Stimulated activated naive B cell treated with anti-CD40 and anti-IgM and Interleukin-4, amounts not matched to agents 10 μg/mL and 1 μg/mL and 100 μg/mL, for 72 hours (primary cell): ENCODE measurements at regions not wholly inside any gene's neighbourhood (a gene's known extent, or its start where the extent isn't known, plus 50 kb on each side); places are given as distances from the start of the nearest gene placed in this dataset.

Source experiments
- ATAC-seq, 2 donors: fragments of 150-1000 bp; cut with Tn5 transposase; replicated peaks; 2 replicates each; pipeline ENCODE4 v1.10.0; 2021; ENCODE audit warnings: moderate library complexity in 1 of 2
- DNase-seq: peaks from one replicate; pipeline ENCODE4 v3.0.0; 2021
- H3K27ac Mint-ChIP-seq: one replicate; pipeline ENCODE4 v1.8.0; 2022; ENCODE audit warnings: mild to moderate bottlenecking, mixed read lengths
- H3K27me3 Mint-ChIP-seq, 2 donors: one replicate each; pipeline ENCODE4 v1.8.0; 2022; ENCODE audit warnings: mixed read lengths in 2 of 2
- H3K36me3 Mint-ChIP-seq, 2 donors: one replicate each; pipeline ENCODE4 v1.8.0; 2022; ENCODE audit warnings: mixed read lengths in 2 of 2, mild to moderate bottlenecking in 1 of 2
- H3K4me1 Mint-ChIP-seq, 2 donors: one replicate each; pipeline ENCODE4 v1.8.0; 2022; ENCODE audit warnings: mixed read lengths in 2 of 2, mild to moderate bottlenecking in 1 of 2
- H3K4me3 Mint-ChIP-seq, 2 donors: one replicate each; pipeline ENCODE4 v1.8.0; 2022; ENCODE audit warnings: mild to moderate bottlenecking in 2 of 2, mixed read lengths in 2 of 2, moderate library complexity in 1 of 2
- H3K9me3 Mint-ChIP-seq, 2 donors: one replicate each; pipeline ENCODE4 v1.8.0; 2022; ENCODE audit warnings: mixed read lengths in 2 of 2, mild to moderate bottlenecking in 1 of 2

- DNase-seq (no peak), ATAC-seq (no peak)
- no peak overlapping the region for H3K27ac Mint-ChIP-seq
- H3K27me3 Mint-ChIP-seq, result no peaks in the 10 kb centered on the region
- peaks cover 0 to 4% of the 10 kb centered on the region in 2 donors for H3K9me3 Mint-ChIP-seq
- no peak overlapping the region for H3K4me3 Mint-ChIP-seq
- H3K4me1 Mint-ChIP-seq, result no peaks in the 10 kb centered on the region
- H3K36me3 Mint-ChIP-seq, result no peaks in the 10 kb centered on the region
Observed at GRCh38 chr3:22621205-22621809, 581.8 kb upstream of the UBE2E2 start.

- DNase-seq (no peak), ATAC-seq (no peak)
- Mint-ChIP-seq H3K27me3 (peaks cover 0 to 8% of the 10 kb centered on the region in 2 donors), H3K4me1 (no peaks in the 10 kb centered on the region), H3K4me3 (no peak overlapping the region), H3K9me3 (peaks cover 7 to 10% of the 10 kb centered on the region in 2 donors), H3K36me3 (no peaks in the 10 kb centered on the region), H3K27ac (no peak overlapping the region)
Observed at GRCh38 chr3:22627993-22628499, 575.1 kb upstream of the UBE2E2 start.

- H3K36me3 Mint-ChIP-seq, result no peaks in the 10 kb centered on the region
- peaks cover 0 to 1% of the 10 kb centered on the region in 2 donors for H3K27me3 Mint-ChIP-seq
- no peak overlapping the region for H3K4me3 Mint-ChIP-seq
- peaks cover 0 to 5% of the 10 kb centered on the region in 2 donors for H3K9me3 Mint-ChIP-seq
- DNase-seq (no peak), ATAC-seq (no peak)
- H3K4me1 Mint-ChIP-seq, result no peaks in the 10 kb centered on the region
- no peak overlapping the region for H3K27ac Mint-ChIP-seq
Observed at GRCh38 chr3:22632536-22632935, 570.6 kb upstream of the UBE2E2 start.

GRCh38 chr3:22634433-22634832 lies 568.7 kb upstream of the UBE2E2 start:
- Mint-ChIP-seq H3K27ac (no peak overlapping the region), H3K36me3 (no peaks in the 10 kb centered on the region), H3K4me1 (no peaks in the 10 kb centered on the region), H3K27me3 (no peaks in the 10 kb centered on the region), H3K9me3 (peaks cover 5 to 10% of the 10 kb centered on the region in 2 donors), H3K4me3 (no peak overlapping the region)
- DNase-seq (no peak), ATAC-seq (no peak)

- DNase-seq, result no peak
- no peaks in the 10 kb centered on the region for H3K4me1 Mint-ChIP-seq
- no peaks in the 10 kb centered on the region for H3K9me3 Mint-ChIP-seq
- H3K27ac Mint-ChIP-seq, result no peak overlapping the region
- H3K36me3 Mint-ChIP-seq, result no peaks in the 10 kb centered on the region
- ATAC-seq, result no peak
- no peak overlapping the region for H3K4me3 Mint-ChIP-seq
- H3K27me3 Mint-ChIP-seq, result peaks cover 4 to 12% of the 10 kb centered on the region in 2 donors
Observed at GRCh38 chr3:22659651-22660475, 543.3 kb upstream of the UBE2E2 start.

- Mint-ChIP-seq H3K27me3 (peaks cover 4 to 12% of the 10 kb centered on the region in 2 donors), H3K4me1 (no peaks in the 10 kb centered on the region), H3K4me3 (no peak overlapping the region), H3K27ac (no peak overlapping the region), H3K9me3 (no peaks in the 10 kb centered on the region), H3K36me3 (no peaks in the 10 kb centered on the region)
- DNase-seq (no peak), ATAC-seq (no peak)
Observed at GRCh38 chr3:22660606-22661005, 542.5 kb upstream of the UBE2E2 start.

GRCh38 chr3:22661121-22661700 lies 541.9 kb upstream of the UBE2E2 start:
- Mint-ChIP-seq H3K36me3 (no peaks in the 10 kb centered on the region), H3K4me3 (no peak overlapping the region), H3K9me3 (no peaks in the 10 kb centered on the region), H3K27ac (no peak overlapping the region), H3K27me3 (peaks cover 4 to 8% of the 10 kb centered on the region in 2 donors), H3K4me1 (no peaks in the 10 kb centered on the region)
- DNase-seq, result no peak
- no peak for ATAC-seq

- H3K27me3 Mint-ChIP-seq, result no peaks in the 10 kb centered on the region
- no peaks in the 10 kb centered on the region for H3K9me3 Mint-ChIP-seq
- no peaks in the 10 kb centered on the region for H3K36me3 Mint-ChIP-seq
- ATAC-seq, result no peak
- H3K4me1 Mint-ChIP-seq, result no peaks in the 10 kb centered on the region
- no peak overlapping the region for H3K27ac Mint-ChIP-seq
- DNase-seq, result no peak
- no peak overlapping the region for H3K4me3 Mint-ChIP-seq
Observed at GRCh38 chr3:22665528-22665927, 537.6 kb upstream of the UBE2E2 start.

- no peak for ATAC-seq
- no peak overlapping the region for H3K27ac Mint-ChIP-seq
- H3K27me3 Mint-ChIP-seq, result no peaks in the 10 kb centered on the region
- no peaks in the 10 kb centered on the region for H3K9me3 Mint-ChIP-seq
- no peak overlapping the region for H3K4me3 Mint-ChIP-seq
- no peak for DNase-seq
- H3K36me3 Mint-ChIP-seq, result no peaks in the 10 kb centered on the region
- H3K4me1 Mint-ChIP-seq, result no peaks in the 10 kb centered on the region
Observed at GRCh38 chr3:22666736-22667135, 536.4 kb upstream of the UBE2E2 start.

- DNase-seq, result no peak
- no peaks in the 10 kb centered on the region for H3K4me1 Mint-ChIP-seq
- no peak overlapping the region for H3K27ac Mint-ChIP-seq
- H3K36me3 Mint-ChIP-seq, result no peaks in the 10 kb centered on the region
- no peaks in the 10 kb centered on the region for H3K27me3 Mint-ChIP-seq
- no peaks in the 10 kb centered on the region for H3K9me3 Mint-ChIP-seq
- ATAC-seq, result no peak
- H3K4me3 Mint-ChIP-seq, result no peak overlapping the region
Observed at GRCh38 chr3:22671848-22672247, 531.3 kb upstream of the UBE2E2 start.

GRCh38 chr3:22684739-22685138 lies 518.4 kb upstream of the UBE2E2 start:
- Mint-ChIP-seq H3K36me3 (no peaks in the 10 kb centered on the region), H3K4me1 (no peaks in the 10 kb centered on the region), H3K9me3 (peaks cover 0 to 3% of the 10 kb centered on the region in 2 donors), H3K27ac (no peak overlapping the region), H3K4me3 (no peak overlapping the region), H3K27me3 (peaks cover 0 to 11% of the 10 kb centered on the region in 2 donors)
- DNase-seq (no peak), ATAC-seq (no peak)

- no peaks in the 10 kb centered on the region for H3K36me3 Mint-ChIP-seq
- H3K4me1 Mint-ChIP-seq, result no peaks in the 10 kb centered on the region
- H3K27ac Mint-ChIP-seq, result no peak overlapping the region
- peaks cover 0 to 3% of the 10 kb centered on the region in 2 donors for H3K9me3 Mint-ChIP-seq
- H3K4me3 Mint-ChIP-seq, result no peak overlapping the region
- peaks cover 0 to 9% of the 10 kb centered on the region in 2 donors for H3K27me3 Mint-ChIP-seq
- no peak for DNase-seq
- ATAC-seq, result no peak
Observed at GRCh38 chr3:22685597-22685996, 517.5 kb upstream of the UBE2E2 start.

GRCh38 chr3:22691407-22691806 lies 511.7 kb upstream of the UBE2E2 start:
- no peak overlapping the region for H3K27ac Mint-ChIP-seq
- no peak for ATAC-seq
- H3K4me3 Mint-ChIP-seq, result no peak overlapping the region
- no peaks in the 10 kb centered on the region for H3K36me3 Mint-ChIP-seq
- H3K4me1 Mint-ChIP-seq, result no peaks in the 10 kb centered on the region
- H3K27me3 Mint-ChIP-seq, result no peaks in the 10 kb centered on the region
- DNase-seq, result no peak
- peaks cover 0 to 2% of the 10 kb centered on the region in 2 donors for H3K9me3 Mint-ChIP-seq

GRCh38 chr3:22691856-22692628 lies 511.1 kb upstream of the UBE2E2 start:
- no peaks in the 10 kb centered on the region for H3K36me3 Mint-ChIP-seq
- peaks cover 0 to 2% of the 10 kb centered on the region in 2 donors for H3K9me3 Mint-ChIP-seq

More at GRCh38 chr3:22691856-22692628, 511.1 kb upstream of the UBE2E2 start:
- Mint-ChIP-seq H3K4me3 (no peak overlapping the region), H3K27me3 (no peaks in the 10 kb centered on the region), H3K27ac (no peak overlapping the region), H3K4me1 (no peaks in the 10 kb centered on the region)
- ATAC-seq (no peak), DNase-seq (no peak)
